ENCODE measurements at regions not wholly inside any gene's neighbourhood (a gene's known extent, or its start where the extent isn't known, plus 50 kb on each side); places are given as distances from the start of the nearest gene placed in this dataset.

GRCh38 chr10:62727934-62728333 lies 76.6 kb upstream of the ADO start:
- no peaks in the 10 kb centered on the region for H3K9me3 Mint-ChIP-seq
- H3K27ac Mint-ChIP-seq: no peak overlapping the region
- Histone ChIP-seq H3K9me2 (ENCODE audit: insufficient read depth) (peaks cover 5% of the 10 kb centered on the region; the same call in 1 of the 2 replicates), H3K4me3 (no peak overlapping the region), H3K79me2 (replicated peaks; ENCODE audit: insufficient read depth) (no peaks in the 10 kb centered on the region), H2AFZ (no peak overlapping the region), H3K36me3 (ENCODE audit: insufficient read depth) (no peaks in the 10 kb centered on the region), H3K27me3 (ENCODE audit: insufficient read depth) (no peaks in the 10 kb centered on the region), H3K4me1 (ENCODE audit: insufficient read depth) (no peaks in the 10 kb centered on the region), H3F3A (replicated peaks; ENCODE audit: low read depth) (no peaks in the 10 kb centered on the region), H3K4me2 (no peak overlapping the region), H3K27ac (ENCODE audit: low read depth) (no peak overlapping the region), H4K20me1 (replicated peaks; ENCODE audit: insufficient read depth) (no peaks in the 10 kb centered on the region)
- ATAC-seq (no peak), DNase-seq (ENCODE audit: low spot score) (no peak)
- no peaks in the 10 kb centered on the region for H3K27me3 Mint-ChIP-seq (ENCODE audit: insufficient read depth, low read depth, poor library complexity)
- no peak overlapping the region for H3K4me3 Mint-ChIP-seq
- no peaks in the 10 kb centered on the region for H3K36me3 Mint-ChIP-seq (ENCODE audit: low read depth)
- H3K4me1 Mint-ChIP-seq: no peaks in the 10 kb centered on the region
- no peak for TF ChIP-seq ZNF331 (CRISPR knock-in tag; IDR thresholded peaks at IDR 0.05; ENCODE audit: low read depth)
- TF ChIP-seq ZNF462 (CRISPR knock-in tag; IDR thresholded peaks at IDR 0.05): no peak
- no peak for TF ChIP-seq POLR2AphosphoS5 (IDR thresholded peaks at IDR 0.05; ENCODE audit: low read depth)
- TF ChIP-seq EZH2phosphoT487 (IDR thresholded peaks at IDR 0.05; ENCODE audit: unreplicated experiment): no peak
- no peak for TF ChIP-seq JUNB (IDR thresholded peaks at IDR 0.05; ENCODE audit: unreplicated experiment)
- no peak for TF ChIP-seq REST (IDR thresholded peaks at IDR 0.05; ENCODE audit: unreplicated experiment)
- no peak for TF ChIP-seq NANOG (IDR thresholded peaks at IDR 0.05; ENCODE audit: borderline replicate concordance)
- no peak for TF ChIP-seq STAT1 (IDR thresholded peaks at IDR 0.05; ENCODE audit: unreplicated experiment)
